ENCODE measurements at regions not wholly inside any gene's neighbourhood (a gene's known extent, or its start where the extent isn't known, plus 50 kb on each side); places are given as distances from the start of the nearest gene placed in this dataset.
"Not testable (repeated sequence)": the region's sequence is repeated elsewhere in the genome, so short reads cannot be mapped to it uniquely, and the experiment has no call there.

DNA sequence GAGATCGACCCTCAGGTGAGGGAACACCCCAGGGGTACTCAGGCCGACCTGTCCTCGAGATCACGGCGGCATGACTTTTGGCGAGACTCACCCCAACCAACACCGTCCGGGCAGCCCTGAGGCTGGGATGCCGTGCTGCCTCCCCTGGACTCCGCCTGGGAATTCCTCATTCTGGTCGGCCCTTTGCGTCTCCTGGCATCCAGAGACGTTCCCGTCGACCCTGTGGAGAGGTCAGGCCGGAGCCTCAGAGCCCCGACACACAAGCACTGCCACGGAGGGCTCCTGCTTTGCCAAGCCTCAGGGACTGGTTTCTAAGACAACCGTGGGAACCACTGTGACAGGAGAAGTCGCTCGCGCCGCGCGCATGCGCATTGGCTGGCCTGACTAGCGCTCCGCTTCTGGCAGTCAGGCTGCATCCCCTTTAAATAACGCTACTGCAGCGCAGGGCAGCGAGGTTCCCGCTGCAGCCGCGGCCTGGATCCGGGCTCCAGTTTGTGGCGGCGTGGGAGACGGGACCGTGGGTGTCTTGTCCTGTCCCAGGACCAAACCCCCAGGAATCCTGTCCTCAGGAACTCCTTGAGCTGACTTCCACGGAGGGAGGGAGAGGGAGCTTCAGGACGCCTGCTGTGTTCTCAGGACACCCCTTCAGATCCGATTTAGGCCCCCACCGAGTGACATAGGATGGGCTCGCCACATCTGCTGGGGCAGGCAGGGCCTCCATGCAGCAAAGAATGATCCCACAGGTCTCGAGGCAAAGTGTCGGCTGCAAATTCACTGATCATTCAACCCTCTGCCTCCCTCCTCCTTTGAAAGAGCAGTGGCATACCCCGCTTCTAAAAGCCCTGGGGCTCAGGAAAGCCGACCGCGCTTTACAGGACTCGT is 163.2 kb upstream of the ZNF337 start:
- Histone ChIP-seq H3K9me2 (ENCODE audit: insufficient read depth) (no peaks in the 10 kb centered on the region), H2AFZ (peak overlapping the region; percentile 73), H3K9me3 (ENCODE audit: low read depth) (no peaks in the 10 kb centered on the region), H3K27ac (no peak overlapping the region), H4K20me1 (ENCODE audit: insufficient read depth) (no peaks in the 10 kb centered on the region), H3K4me1 (ENCODE audit: insufficient read depth) (no peaks in the 10 kb centered on the region; the same call in 1 of the 2 replicates), H3F3A (ENCODE audit: insufficient read depth) (no peaks in the 10 kb centered on the region), H3K4me3 (peak overlapping the region; percentile 65), H3K36me3 (ENCODE audit: low read depth) (no peaks in the 10 kb centered on the region), H3K27me3 (replicated peaks; ENCODE audit: insufficient read depth) (peaks cover 9% of the 10 kb centered on the region), H3K79me2 (ENCODE audit: insufficient read depth) (no peaks in the 10 kb centered on the region), H3K9ac (peak overlapping the region; percentile 47; the same call in 1 of the 2 replicates), H3K4me2 (ENCODE audit: unreplicated experiment) (peak overlapping the region; percentile 86)
- 8 to 10% methylated on average over 48 to 51 of the region's 51 CpGs for WGBS, 2 experiments (ENCODE audit: low coverage in 1 of 2, low lambda C conversion rate in 2 of 2, missing lambda C conversion rate in 2 of 2)
- in situ Hi-C loops (cut with MboI): loop anchor here (25.0 kb wide), 4 partner anchors 173 to 873 kb away; partner anchors contain the start of genes APMAP, GINS1 and ZNF337
- peak; percentile 82 for DNase-seq
- TF ChIP-seq EZH2phosphoT487 (IDR thresholded peaks at IDR 0.05; ENCODE audit: insufficient read depth, low read depth): no peak
- TF ChIP-seq EZH2 (IDR thresholded peaks at IDR 0.05; ENCODE audit: insufficient read depth, poor library complexity, severe bottlenecking): no peak

DNA sequence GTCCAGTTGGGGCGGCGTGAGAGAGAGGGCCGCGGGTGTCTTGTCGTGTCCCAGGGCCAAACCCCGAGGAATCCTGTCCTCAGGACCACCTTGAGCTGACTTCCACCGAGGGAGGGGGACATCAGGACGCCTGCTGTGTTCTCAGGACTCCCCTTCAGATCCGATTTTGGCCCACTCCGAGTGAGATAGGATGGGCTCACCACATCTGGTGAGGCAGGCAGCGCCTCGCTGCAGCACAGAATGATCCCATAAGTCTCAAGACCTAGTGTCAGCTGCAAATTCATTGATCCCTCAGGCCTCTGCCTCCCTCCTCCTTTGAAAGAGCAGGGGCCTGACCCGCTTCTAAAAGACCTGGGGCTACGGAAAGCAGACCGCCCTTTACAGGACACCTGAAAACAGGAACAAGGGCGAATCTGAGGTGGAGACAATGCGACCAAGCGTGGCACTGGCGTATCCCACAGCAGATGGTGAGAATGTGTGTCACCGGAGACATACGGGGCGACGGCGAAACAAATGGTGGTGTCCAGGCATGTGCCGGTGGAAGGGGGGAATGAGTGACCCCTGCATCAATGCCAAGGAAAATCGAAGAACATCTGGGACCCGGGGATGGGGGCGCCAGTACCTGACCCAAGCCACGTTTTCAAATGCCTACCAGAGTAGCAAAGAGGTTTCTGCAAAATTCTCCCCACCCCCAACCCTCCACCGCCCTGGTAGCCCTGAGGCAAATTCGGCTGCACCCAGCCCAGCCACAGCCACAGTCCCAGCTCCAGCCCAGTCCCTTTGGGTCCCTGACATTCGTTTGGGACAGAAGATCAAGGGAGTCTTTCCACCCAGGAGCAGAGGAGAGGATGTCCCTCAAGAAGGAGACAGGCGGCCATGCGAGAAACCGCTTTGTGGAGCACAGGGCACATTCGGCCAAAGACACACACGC is 162.1 kb upstream of the ZNF337 start:
- WGBS, 2 experiments (ENCODE audit: low coverage in 1 of 2, low lambda C conversion rate in 2 of 2, missing lambda C conversion rate in 2 of 2): 26 to 29% methylated on average over 31 to 36 of the region's 37 CpGs

DNA sequence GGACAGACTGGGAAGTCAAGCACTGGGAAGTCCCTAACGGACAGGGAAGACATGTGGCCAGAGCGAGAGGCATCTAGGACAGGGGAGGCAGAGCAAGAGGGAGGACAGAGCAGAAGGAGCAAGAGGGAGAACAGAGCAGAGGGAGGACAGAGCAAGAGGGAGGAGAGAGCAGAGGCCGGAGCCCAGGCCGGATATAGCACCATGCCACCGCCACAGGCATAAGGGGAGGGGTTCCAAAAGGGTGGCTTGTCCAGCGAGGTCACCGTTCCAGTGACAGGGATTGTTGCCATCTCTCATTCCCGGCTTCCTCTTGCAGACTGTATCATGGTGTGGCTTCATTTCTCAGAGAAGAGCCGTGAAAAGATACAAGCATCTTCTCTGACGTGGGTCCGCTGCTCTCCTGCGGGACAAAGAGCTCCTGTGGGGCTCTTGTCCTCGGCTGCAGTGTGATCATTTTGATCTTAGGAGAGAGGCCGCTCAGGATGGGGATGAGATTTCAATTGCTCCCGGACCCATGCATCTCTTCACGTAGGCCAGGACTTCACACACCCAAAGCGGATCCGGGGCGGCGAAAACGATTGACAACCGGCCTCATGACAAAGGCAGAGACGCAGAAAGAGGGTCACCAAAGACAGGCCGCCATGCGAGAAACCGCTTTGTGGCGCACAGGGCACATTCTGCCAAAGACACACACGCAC is 160.6 kb upstream of the ZNF337 start:
- not testable (repeated sequence) for H3K4me2 ChIP-seq (ENCODE audit: unreplicated experiment); H4K20me1 ChIP-seq (ENCODE audit: insufficient read depth); H3K4me1 ChIP-seq (ENCODE audit: insufficient read depth); H3K27me3 ChIP-seq (replicated peaks; ENCODE audit: insufficient read depth); H3K27ac ChIP-seq; H3K9ac ChIP-seq; H3K9me2 ChIP-seq (ENCODE audit: insufficient read depth); DNase-seq; H3K9me3 ChIP-seq (ENCODE audit: low read depth); H3K79me2 ChIP-seq (ENCODE audit: insufficient read depth); H3K4me3 ChIP-seq; H3F3A ChIP-seq (ENCODE audit: insufficient read depth); H2AFZ ChIP-seq; H3K36me3 ChIP-seq (ENCODE audit: low read depth)
- in situ Hi-C loops (cut with MboI): loop anchor here (25.0 kb wide), 4 partner anchors 170 to 870 kb away; partner anchors contain the start of genes APMAP, GINS1 and ZNF337
- WGBS, 2 experiments (ENCODE audit: low coverage in 1 of 2, low lambda C conversion rate in 2 of 2, missing lambda C conversion rate in 2 of 2): 76 to 79% methylated on average over 18 to 28 of the region's 28 CpGs

More for the DNA sequence above, 162.1 kb upstream of the ZNF337 start:
- no peaks in the 10 kb centered on the region for H3K36me3 ChIP-seq (ENCODE audit: low read depth)
- no peaks in the 10 kb centered on the region for H3F3A ChIP-seq (ENCODE audit: insufficient read depth)
- H2AFZ ChIP-seq: peak overlapping the region; percentile 86
- in situ Hi-C loops (cut with MboI): loop anchor here (25.0 kb wide), 4 partner anchors 171 to 871 kb away; partner anchors contain the start of genes APMAP, GINS1 and ZNF337
- H3K9me3 ChIP-seq (ENCODE audit: low read depth): no peaks in the 10 kb centered on the region
- H3K79me2 ChIP-seq (ENCODE audit: insufficient read depth): no peaks in the 10 kb centered on the region
- peak overlapping the region; percentile 68 for H3K9ac ChIP-seq
- H3K4me2 ChIP-seq (ENCODE audit: unreplicated experiment): peak overlapping the region; percentile 94
- H3K9me2 ChIP-seq (ENCODE audit: insufficient read depth): no peaks in the 10 kb centered on the region
- H4K20me1 ChIP-seq (ENCODE audit: insufficient read depth): no peaks in the 10 kb centered on the region
- H3K4me1 ChIP-seq (ENCODE audit: insufficient read depth): no peaks in the 10 kb centered on the region; the same call in 1 of the 2 replicates
- TF ChIP-seq EZH2 (IDR thresholded peaks at IDR 0.05; ENCODE audit: insufficient read depth, poor library complexity, severe bottlenecking) (no peak), EZH2phosphoT487 (IDR thresholded peaks at IDR 0.05; ENCODE audit: insufficient read depth, low read depth) (no peak)
- no peak overlapping the region for H3K27ac ChIP-seq
- DNase-seq: no peak
- peak overlapping the region; percentile 71 for H3K4me3 ChIP-seq
- peaks cover 9% of the 10 kb centered on the region for H3K27me3 ChIP-seq (replicated peaks; ENCODE audit: insufficient read depth)

All from GM23248 (cell line).